Endodermal cell (in vitro differentiated cells): ENCODE measurements at regions not wholly inside any gene's neighbourhood (a gene's known extent, or its start where the extent isn't known, plus 50 kb on each side); places are given as distances from the start of the nearest gene placed in this dataset.

ENCODE experiments used
- DNase-seq: peaks from one replicate; pipeline ENCODE4 v3.0.0-alpha.2; 2017
- H3K27ac ChIP-seq: 2 replicates; pipeline ENCODE4 v1.5.1; 2013; ENCODE audit warnings: mild to moderate bottlenecking, low read depth, low read length, moderate library complexity
- H3K27me3 ChIP-seq: 2 replicates; pipeline ENCODE4 v1.6.1; 2013; ENCODE audit warnings: mild to moderate bottlenecking, low read length, moderate library complexity; ENCODE audit not compliant: insufficient read depth, control insufficient read depth, poor library complexity, severe bottlenecking
- H3K36me3 ChIP-seq: 2 replicates; pipeline ENCODE4 v1.7.0; 2013; ENCODE audit warnings: mild to moderate bottlenecking, low read length, moderate library complexity; ENCODE audit not compliant: control insufficient read depth, insufficient read depth
- H3K4me1 ChIP-seq: one replicate; pipeline ENCODE4 v1.7.0; 2013; ENCODE audit warnings: low read length; ENCODE audit not compliant: control insufficient read depth, insufficient read depth
- H3K4me3 ChIP-seq: 2 replicates; pipeline ENCODE4 v1.5.1; 2013; ENCODE audit warnings: mild to moderate bottlenecking, low read length, moderate library complexity
- H3K9ac ChIP-seq: 2 replicates; pipeline ENCODE4 v1.6.1; 2013; ENCODE audit warnings: mild to moderate bottlenecking, low read length, moderate library complexity; ENCODE audit not compliant: poor library complexity, severe bottlenecking; ENCODE audit errors: extremely low read depth
- H3K9me3 ChIP-seq: 2 replicates; pipeline ENCODE4 v1.6.1; 2013; ENCODE audit warnings: mild to moderate bottlenecking, low read length, moderate library complexity; ENCODE audit not compliant: control insufficient read depth
- H3K27ac Mint-ChIP-seq: 2 replicates; pipeline ENCODE4 v1.8.0; 2020; ENCODE audit warnings: mixed read lengths
- H3K27me3 Mint-ChIP-seq: 2 replicates; pipeline ENCODE4 v1.8.0; 2021; ENCODE audit warnings: mild to moderate bottlenecking, mixed read lengths; ENCODE audit not compliant: insufficient read depth
- H3K36me3 Mint-ChIP-seq: 2 replicates; pipeline ENCODE4 v1.8.0; 2020; ENCODE audit warnings: low read depth, mixed read lengths
- H3K4me1 Mint-ChIP-seq: 2 replicates; pipeline ENCODE4 v1.8.0; 2020; ENCODE audit warnings: mixed read lengths
- H3K4me3 Mint-ChIP-seq: 2 replicates; pipeline ENCODE4 v1.8.0; 2020; ENCODE audit warnings: mild to moderate bottlenecking, moderate library complexity, mixed read lengths
- H3K9me3 Mint-ChIP-seq: 2 replicates; pipeline ENCODE4 v1.8.0; 2020; ENCODE audit warnings: mild to moderate bottlenecking, mixed read lengths
- CTCF ChIP-seq: fragments of 200-600 bp; sonication (generic); conservative IDR thresholded peaks from 2 replicates; pipeline ENCODE4 v1.5.0; 2021; ENCODE audit warnings: antibody characterized with exemption, mild to moderate bottlenecking
- WGBS, 2 experiments: methylation state at CpG; one replicate each; pipeline versions ENCODE4 v1.1.5 to v1.1.7; 2013; ENCODE audit warnings: missing lambda C conversion rate in 2 of 2, mixed read lengths in 1 of 2; ENCODE audit not compliant: insufficient coverage in 1 of 2, insufficient read length in 1 of 2; 5-methylcytosine and 5-hydroxymethylcytosine counted together

DNA sequence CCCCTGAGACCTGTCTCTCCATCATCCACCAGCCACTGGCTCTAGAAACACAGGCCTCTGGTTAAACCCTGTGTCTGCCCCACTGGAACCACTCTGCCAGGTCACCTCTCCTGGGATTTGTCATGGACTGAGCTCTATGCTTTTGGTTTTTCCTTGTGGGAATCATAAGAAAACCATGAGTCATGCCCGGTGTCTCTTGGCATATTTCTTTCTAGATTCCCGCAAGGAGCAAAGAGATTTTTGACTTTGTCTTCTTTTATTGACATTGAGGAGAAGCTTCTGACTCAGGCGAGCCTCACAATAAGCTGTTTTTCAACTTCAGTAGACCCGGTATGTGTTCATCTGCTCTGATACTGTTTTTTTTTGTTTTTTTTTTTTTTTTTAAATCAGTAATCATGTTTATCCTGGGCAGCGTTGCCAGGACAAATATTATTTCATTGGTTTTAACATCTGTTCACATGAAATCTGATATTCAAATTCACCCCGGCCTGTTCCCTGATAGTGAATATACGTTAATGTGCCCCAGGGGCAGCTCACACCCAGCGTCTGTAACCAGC lies 207.1 kb downstream of the ACKR3 start:
- H3K9me3 Mint-ChIP-seq = no peaks in the 10 kb centered on the region
- no peak overlapping the region for H3K4me3 ChIP-seq
- H3K9me3 ChIP-seq = no peaks in the 10 kb centered on the region
- no peak overlapping the region for H3K27ac ChIP-seq
- no peak overlapping the region for H3K4me3 Mint-ChIP-seq
- no peak for TF ChIP-seq CTCF
- H3K27me3 Mint-ChIP-seq = peaks cover 6% of the 10 kb centered on the region
- no peaks in the 10 kb centered on the region for H3K36me3 ChIP-seq
- H3K27ac Mint-ChIP-seq = no peak overlapping the region
- no peaks in the 10 kb centered on the region for H3K36me3 Mint-ChIP-seq
- peaks cover 2% of the 10 kb centered on the region for H3K4me1 ChIP-seq
- no peaks in the 10 kb centered on the region for H3K27me3 ChIP-seq
- 92 to 100% methylated on average over 4 to 8 of the region's 8 CpGs for WGBS, 2 experiments
- no peak for DNase-seq
- H3K4me1 Mint-ChIP-seq = peaks cover 14% of the 10 kb centered on the region
- H3K9ac ChIP-seq = no peak overlapping the region

DNA sequence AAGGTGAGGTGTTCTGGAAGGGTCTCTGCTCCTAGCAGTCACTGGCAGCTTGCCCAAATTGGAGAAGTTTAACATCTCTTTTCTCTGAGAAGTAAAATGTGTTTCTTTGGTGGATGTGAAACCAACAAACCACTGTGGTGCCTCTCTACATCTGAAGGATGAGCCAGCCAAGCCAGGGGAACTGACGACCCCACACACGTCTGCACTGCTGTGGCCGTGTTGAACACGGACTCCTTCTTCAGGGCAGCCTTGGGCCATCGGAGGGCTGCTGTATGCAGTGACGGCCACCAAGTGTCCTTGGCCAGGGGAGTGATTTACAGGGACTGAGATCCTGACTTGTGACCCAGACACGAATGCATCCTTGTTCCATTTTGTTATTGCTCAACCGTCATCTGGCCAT lies 207.8 kb downstream of the ACKR3 start:
- H3K9me3 ChIP-seq = no peaks in the 10 kb centered on the region
- Mint-ChIP-seq H3K27ac (no peak overlapping the region), H3K4me1 (peaks cover 12% of the 10 kb centered on the region), H3K27me3 (peaks cover 3% of the 10 kb centered on the region), H3K9me3 (no peaks in the 10 kb centered on the region), H3K36me3 (no peaks in the 10 kb centered on the region), H3K4me3 (no peak overlapping the region)
- H3K4me1 ChIP-seq = peaks cover 2% of the 10 kb centered on the region
- no peak overlapping the region for H3K27ac ChIP-seq
- no peak for TF ChIP-seq CTCF
- no peak overlapping the region for H3K4me3 ChIP-seq
- DNase-seq = no peak
- no peaks in the 10 kb centered on the region for H3K36me3 ChIP-seq
- WGBS, 2 experiments = 93 to 94% methylated on average over 5 to 8 of the region's 8 CpGs
- no peaks in the 10 kb centered on the region for H3K27me3 ChIP-seq
- H3K9ac ChIP-seq = no peak overlapping the region

DNA sequence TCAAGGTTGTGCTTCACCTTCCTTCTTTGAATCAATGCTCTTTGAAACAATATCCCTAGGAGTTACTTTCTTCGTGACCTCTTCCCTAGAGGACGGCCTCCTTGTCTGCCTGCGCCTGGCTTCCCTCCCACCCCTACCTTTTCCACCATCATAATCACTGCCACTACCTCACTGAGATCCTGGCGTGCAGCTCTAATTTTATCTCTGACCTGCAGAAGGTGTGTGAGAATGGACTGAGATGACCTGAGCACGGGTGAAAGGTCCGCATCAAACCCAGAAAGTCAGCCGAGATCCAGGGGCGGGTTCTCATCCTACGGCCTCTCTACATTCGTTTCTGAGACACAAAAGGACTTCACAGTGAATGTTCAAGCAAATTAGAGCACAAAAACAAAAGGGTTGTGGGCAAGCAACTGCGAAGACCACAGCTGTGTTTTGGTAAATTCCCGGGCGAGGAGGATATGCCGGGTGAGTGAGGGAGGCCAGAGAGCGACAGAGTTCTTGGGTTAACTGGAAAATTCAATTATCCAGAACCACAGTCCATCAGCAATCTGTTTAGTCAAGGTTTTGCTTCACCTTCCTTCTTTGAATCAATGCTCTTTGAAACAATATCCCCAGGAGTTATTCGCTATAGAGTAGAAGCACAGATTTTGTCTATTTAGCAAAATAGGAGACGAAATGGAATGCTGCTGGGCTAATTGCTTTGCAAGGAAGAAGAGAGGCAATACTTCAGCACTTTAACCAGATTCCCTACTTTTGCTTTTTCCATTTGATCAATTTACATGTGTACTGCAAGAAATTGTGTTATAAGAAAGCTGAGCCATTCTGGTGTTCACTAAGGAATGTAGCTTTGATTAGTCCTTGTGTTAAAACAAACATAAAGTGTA lies 212.6 kb downstream of the ACKR3 start:
- Histone ChIP-seq H3K4me3 (no peak overlapping the region), H3K9ac (no peak overlapping the region), H3K36me3 (no peaks in the 10 kb centered on the region), H3K9me3 (peaks cover 9% of the 10 kb centered on the region), H3K4me1 (no peaks in the 10 kb centered on the region), H3K27me3 (no peaks in the 10 kb centered on the region), H3K27ac (no peak overlapping the region)
- H3K27ac Mint-ChIP-seq = no peak overlapping the region
- H3K4me3 Mint-ChIP-seq = no peak overlapping the region
- no peaks in the 10 kb centered on the region for H3K27me3 Mint-ChIP-seq
- WGBS, 2 experiments = 91 to 93% methylated on average over 9 to 16 of the region's 17 CpGs
- H3K36me3 Mint-ChIP-seq = no peaks in the 10 kb centered on the region
- peaks cover 2% of the 10 kb centered on the region for H3K4me1 Mint-ChIP-seq
- no peaks in the 10 kb centered on the region for H3K9me3 Mint-ChIP-seq
- TF ChIP-seq CTCF = no peak
- no peak for DNase-seq
